HG02970 (cell line): ENCODE measurements at regions not wholly inside any gene's neighbourhood (a gene's known extent, or its start where the extent isn't known, plus 50 kb on each side); places are given as distances from the start of the nearest gene placed in this dataset.

ENCODE experiments used
- ATAC-seq: cut with Tn5 transposase; IDR thresholded peaks from one replicate; pipeline ENCODE4 v1.9.1; 2021; ENCODE audit warnings: mild to moderate bottlenecking, moderate library complexity, moderate number of reproducible peaks; ENCODE audit not compliant: unreplicated experiment, low FRiP score

DNA sequence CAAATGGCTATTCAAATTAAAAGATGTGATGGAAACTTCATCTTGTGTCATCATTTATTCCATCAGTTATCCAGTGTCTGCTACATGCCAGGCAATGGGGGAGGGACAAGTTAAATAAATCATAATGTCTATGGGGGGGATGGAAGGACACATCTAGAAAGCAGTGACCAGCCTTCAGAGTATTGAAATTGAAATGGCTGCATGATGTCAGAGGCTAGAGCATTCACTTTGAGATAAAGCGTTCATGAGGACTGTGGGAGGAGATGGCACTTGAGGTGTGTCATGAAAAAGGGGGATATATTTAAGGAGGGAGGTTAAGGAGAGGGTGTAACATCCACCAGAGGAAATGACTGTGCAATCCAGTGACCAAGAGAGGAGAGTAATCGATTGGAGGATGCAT lies 50.6 kb downstream of the SLIT2 start:
- no peak for ATAC-seq

DNA sequence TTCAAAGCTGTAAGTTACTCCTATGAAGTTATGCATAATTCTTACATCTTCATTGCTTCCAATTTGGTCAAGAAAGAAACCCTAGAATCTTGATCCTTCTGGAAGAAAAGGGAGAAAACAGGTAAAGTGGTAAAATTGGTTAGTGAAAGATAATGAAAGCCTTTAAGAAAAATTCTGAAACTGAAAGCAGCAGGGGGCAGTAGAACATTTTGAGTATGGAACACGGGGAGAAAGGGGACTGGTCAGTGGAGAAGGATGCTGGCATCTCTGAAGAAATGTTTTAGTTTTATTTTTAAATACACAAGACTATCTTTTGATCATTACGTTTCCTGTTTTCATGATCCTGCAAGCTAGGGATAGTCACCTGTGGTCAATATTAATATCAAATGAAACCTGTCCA lies 54.3 kb downstream of the SLIT2 start:
- no peak for ATAC-seq

DNA sequence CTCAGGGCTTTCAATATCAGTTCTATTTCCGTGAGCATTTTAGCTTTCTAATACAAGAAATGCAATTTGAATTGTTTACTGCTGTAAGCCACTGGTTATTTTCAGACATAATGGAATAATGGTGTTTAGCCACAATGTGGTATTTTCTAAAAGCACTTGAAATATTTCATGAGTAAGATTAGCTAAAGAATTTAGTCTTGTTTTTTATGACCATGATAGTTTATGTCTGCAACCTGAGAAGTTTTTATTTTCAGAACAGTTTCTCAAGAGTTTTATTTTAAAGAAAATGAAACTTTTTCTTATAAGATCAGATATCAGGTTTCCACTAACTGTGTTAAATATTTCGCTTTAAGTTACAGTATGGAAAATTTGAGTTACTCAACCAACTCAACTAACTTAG lies 60.2 kb downstream of the SLIT2 start:
- ATAC-seq, result no peak

DNA sequence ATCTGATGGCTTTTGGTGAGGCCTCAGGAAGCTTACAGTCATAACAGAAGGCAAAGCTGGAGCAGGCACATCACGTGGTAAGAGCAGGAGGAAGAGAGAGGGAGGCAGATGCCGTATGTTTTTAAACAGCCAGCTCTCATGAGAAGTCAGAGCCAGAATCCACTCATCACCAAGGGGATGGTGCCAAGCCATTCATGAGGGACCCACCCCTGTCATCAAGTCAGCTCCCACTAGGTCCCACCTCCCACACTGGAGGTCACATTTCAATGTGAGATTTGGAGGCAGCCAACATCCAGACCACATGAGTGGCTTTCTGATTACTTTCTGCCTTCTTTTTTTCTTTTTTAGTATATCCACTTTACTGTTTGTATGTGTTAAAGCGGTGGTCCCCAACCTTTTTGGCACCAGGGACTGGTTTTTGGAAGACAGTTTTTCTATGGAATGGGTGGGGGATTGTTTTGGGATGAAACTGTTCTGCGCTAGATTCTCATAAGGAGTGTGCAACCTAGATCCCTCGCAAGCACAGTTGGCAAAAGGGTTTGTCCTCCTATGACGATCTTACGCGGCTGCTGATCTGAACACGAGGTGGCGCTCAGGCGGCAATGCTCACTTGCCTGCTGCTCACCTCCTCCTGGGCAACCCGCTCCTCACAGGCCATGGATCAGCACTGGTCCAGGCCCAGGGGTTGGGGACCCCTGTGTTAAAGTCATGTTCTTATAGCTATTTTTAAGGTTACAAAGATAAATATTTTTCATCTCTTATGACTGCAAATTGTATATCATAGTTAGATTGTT lies 61.7 kb downstream of the SLIT2 start:
- no peak for ATAC-seq

DNA sequence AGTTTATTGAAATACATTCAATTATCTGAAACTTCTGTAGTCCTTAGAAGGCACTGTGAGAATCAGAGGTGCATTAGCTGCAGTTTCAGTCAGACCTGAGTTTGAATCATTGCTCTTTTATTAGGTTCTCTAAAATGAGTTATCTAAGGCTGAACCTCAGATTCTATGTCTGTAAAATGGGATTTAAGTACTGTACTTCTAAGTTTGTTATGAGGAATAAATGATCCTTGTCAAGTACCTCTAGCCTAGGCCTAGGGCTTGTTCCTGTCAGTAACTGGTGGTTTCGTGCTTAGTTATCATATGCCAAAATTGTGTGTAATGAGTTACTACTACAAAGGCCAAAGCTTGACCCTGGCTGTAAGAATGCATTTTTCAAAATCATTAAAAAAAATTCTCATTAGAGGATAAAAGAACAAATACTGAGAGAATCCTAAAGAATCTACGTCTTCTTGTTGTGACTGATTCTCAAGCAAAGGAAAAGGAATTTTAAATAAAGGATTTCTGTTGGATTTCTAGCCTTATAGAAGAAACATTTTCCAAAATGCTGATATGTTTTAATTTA lies 65.8 kb downstream of the SLIT2 start:
- ATAC-seq, result no peak

DNA sequence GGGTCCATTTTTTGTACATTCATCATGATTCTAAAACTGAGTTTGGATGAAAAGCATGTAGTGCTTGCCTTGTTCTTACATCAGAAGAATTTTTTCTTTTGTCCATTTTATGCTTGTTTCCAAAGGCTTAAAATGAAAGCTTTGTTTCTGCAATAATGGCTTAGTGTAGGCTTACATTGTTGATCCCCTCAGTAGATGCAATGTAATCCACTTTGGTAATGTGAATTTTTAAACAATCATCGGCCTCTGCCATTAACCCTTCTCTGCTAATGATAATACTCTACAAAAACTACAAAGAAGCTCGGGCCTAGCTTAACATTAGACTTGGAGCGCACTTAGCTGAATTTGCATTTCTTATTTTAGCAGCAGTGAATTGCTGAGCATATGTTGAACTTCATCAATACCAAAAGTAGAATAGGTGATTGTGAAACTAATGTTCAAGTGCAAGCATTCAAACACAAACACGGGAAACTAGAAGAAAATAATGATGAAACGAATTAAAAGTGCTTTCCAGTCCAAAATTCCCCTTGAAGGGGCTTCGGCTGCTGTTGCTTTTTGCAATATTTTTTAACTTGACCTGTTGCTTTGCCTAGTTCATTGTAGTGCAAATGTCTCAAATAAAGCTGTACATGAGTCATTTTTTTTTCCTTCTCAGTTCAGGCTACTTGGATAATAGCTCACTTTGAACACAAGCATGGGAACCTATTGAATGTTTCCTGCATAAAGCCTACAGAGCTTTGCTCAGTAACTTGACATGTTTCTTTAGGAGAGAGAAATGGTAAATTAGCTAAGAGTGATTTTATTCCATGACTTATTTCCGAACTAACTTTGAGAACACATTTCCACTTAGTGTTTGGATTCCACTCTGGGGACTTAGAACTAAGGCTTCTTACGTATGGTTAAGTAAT lies 66.5 kb downstream of the SLIT2 start:
- ATAC-seq, result no peak

DNA sequence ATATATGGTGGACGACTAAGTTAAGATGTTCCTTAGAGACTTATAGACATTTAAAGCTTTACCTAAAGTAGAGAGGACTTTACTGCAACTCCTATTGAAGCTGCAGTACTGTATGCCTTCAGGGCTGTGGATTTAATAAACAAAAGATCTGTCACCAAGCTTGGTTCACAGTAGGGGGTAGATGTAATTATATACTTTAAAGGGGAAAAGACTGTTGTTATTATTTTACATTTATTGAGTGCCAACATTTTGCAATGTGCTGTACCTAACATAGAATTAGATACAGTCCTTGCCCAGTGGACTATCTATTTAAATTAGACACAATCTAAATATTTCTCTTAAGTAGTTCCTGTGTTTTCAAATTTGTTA lies 67.2 kb downstream of the SLIT2 start:
- no peak for ATAC-seq

DNA sequence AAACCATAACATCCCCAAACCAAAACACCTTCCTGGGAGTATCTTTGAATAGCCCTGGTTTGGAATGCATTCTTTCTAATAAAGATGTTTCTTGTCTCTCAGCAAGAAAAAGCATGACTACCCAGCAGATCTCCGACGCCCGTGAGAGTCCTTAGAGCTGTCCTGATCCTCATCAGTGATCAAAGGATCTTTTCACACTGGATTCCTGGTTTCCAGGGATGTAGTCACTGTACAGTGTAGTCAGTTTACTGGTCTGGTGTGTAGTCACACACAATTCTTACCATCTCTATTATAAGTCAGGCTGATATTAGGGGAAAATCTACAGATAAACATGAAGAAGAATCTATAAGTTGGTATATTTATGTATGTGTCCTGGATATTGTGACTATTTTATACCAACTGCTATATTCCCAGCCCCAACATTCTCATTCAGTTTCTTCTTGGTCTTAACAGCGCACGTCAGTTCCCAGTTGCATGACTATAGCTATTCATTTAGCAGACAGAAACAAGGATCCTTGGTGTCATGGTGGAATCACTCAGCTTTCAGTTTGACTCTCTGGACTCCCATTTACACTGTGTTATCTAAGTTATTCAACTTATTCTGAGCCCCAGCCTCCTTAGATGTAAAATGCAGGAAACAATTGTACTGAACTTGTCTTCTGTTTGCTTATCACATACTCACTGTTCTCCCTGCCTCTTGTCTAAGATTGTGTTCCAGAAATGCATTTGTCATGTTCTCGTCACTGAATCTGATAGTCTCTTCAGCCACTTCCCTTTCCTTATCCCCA lies 68.3 kb downstream of the SLIT2 start:
- ATAC-seq, result no peak

DNA sequence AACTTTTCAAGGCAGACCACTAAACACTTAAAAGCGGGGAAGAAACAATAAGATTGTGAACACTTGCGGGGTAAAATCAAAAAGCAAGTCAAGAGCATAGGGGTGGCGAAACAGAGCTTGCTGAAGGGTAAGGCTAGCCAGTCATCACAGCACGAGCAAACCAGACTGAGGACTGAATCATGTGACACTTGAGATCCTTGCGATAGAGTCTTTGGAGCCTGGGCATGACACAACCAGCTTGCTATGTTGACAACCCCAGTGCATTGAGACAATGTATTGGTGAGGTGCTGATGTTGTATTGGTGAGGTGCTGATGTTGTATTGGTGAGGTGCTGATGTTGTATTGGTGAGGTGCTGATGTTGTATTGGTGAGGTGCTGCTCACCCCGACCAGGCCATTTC lies 72.3 kb downstream of the SLIT2 start:
- no peak for ATAC-seq

DNA sequence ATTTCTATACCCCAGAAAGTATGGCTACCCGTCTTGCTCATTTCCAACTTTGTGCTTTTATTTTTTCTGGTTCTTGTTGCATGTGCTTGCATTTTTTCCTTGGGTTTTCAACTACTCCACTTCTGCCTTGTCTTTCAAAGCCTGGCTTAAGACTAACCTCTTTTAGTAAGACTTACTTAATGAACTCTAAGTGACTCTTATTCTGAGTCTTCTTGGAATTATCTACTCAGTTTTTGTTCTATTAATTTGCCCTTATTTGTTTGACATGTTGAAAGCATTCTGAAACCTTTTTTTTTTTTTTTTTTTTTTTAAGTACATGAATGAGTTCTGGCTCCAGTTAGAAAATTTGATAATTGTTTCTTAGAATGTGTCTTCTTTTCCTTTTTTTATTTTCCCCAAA lies 74.8 kb downstream of the SLIT2 start:
- ATAC-seq, result no peak

DNA sequence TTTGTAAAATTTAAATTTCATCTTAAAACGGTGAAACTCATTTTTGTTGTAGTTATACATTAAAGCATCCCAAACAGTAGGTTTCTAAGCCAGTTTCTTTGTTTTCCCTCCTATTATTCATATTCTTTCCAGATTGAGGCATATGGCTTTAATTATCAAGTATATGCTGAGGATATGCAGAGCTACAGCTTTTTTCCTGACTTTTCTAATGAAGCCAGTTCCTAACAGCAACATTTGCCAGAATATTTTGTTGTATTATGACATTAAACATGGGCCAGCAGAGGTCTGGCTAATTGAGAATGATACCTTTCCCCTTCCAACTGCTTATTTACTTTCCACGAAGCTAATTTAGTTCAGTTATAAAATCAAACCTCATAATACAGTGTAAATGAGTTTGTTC lies 75.3 kb downstream of the SLIT2 start:
- no peak for ATAC-seq

DNA sequence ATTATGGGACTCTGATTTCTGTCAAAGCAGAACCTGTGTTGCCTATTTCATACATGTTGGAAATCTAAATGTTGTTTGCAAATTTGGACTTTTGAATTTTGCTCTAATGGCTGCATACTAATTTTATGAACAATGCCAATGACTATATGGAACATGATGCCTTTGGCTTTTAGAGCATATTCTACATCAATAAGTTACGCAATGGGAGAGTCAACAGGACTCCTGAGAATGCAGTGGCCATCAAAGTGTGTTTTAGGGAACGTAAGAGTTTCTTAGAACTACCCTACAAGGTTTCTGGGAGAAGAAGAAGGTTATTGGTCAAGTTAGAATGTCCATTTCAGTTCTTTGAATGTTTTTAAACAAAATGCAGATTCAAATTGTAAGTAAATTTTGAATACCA lies 76.1 kb downstream of the SLIT2 start:
- ATAC-seq, result no peak

DNA sequence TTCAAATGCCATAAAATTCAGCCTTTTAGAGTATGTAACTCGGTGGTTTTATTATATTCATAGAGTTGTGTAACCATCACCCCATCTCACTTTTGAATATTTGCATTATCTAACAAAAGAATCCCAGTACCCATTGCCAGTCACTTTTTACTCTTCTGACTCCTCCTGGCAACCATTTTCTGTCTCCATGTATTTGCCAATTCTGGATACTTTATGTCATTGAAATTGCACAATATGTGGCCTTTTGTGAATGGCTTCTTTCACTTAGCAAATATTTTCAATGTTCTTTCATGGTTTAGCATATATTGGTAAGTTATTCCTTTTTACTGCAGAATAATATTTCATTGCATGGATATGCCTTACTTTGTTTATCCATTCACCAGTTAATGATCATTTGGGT lies 79.9 kb downstream of the SLIT2 start:
- ATAC-seq, result no peak

DNA sequence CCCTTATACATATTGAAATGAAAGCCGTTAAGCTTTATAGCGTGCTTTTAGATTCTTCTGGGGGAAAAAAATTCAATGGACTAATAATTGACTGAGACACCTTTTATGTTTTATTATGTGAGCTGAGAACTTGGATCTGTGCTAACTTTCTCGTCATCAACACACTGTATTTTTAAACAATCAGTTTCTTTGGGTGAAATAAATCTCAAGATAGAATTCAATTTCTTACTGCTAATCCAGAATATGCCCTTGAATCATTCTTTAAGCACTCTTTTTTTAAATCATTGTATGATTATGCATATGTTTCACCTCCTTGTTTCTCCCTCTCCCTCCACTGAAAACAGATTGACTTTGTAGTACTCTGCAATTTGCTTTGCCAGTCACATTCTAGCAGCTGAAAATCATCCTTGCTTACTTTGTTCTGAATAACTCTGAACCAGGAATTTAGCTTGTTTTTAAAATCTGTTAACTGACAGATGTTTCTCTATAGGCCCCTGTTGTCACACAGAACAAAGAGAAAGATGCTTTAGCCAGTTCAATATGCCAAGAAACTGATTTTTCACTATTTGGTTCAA lies 81.5 kb downstream of the SLIT2 start:
- no peak for ATAC-seq

DNA sequence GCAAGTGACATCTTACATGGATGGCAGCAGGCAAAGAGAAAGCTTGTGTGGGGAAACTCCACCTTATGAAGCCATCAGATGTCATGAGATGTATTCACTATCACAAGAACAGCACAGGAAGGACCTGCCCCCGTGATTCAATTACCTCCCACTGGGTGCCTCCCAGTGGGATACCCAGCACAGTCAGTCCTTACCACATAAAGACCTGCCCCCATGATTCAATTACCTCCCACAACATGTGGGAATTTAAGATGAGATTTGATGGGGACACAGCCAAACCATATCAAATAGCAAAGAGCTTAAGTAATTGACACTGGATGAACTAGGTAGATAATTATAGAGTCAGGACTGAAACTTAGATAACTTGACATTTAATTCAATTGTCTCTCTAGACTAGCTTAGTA lies 85.6 kb downstream of the SLIT2 start:
- no peak for ATAC-seq

DNA sequence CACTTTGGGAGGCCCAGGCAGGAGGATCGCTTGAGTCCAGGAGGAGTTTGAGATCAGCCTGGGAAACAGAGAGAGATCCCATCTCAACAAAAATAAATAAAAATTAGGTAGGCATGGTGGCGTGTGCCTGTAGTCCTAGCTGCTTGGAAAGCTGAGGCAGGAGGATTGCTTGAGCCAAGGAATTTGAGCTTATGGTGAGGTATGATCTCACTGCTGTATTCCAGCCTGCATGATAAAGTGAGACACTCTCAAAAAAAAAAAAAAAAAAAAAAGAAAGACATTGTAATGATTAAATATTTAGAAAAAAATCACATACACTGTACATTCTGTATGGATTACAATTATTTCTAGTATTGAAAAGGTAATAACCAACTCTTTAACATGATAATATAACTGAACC lies 87.1 kb downstream of the SLIT2 start:
- no peak for ATAC-seq

DNA sequence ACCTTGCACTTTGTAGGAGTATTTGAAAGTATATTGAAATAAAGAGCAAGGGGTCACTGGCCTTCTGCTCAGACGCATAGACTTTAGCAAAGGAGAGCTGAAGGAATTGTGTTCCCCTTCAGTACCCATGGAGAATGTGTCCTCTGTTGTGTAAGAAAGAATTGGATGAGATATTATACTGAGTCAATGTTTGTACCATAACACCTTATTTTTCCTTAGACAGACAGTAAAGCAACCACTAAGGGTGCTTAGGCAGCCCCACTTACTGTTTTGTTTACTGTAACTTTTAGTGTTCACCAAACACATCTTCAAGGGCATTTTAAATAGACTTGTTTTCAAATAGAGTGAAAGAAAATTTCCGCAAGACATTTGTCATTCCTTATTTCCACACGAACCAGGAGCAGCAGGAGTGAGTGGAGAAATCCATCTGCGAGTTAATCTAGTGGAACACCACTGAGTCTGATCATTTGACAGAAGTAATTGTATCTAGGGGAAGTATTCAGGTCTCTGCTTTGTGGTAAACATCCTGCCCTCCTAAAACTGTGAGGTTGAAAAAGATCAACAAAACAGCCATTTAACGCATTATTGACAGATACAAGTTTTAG lies 89.5 kb downstream of the SLIT2 start:
- ATAC-seq, result no peak

DNA sequence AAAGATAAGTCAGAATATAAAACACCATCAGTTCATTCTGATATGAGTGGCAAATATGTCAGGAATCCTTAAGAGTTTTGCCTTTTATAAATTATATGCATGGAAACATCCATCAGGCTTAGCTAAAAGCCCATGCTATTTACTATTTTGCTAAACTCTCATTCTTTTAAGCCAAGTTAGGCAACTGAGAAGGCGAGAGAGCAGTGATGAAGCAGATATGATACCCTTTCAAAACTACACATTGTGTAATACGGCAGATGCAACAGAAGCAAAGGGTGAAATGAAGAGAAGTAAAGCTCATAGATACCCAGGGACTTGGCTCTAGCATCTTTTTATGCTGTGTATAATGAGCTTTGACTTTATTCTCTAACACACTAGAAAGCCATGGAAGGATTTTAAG lies 95.8 kb downstream of the SLIT2 start:
- ATAC-seq, result no peak

DNA sequence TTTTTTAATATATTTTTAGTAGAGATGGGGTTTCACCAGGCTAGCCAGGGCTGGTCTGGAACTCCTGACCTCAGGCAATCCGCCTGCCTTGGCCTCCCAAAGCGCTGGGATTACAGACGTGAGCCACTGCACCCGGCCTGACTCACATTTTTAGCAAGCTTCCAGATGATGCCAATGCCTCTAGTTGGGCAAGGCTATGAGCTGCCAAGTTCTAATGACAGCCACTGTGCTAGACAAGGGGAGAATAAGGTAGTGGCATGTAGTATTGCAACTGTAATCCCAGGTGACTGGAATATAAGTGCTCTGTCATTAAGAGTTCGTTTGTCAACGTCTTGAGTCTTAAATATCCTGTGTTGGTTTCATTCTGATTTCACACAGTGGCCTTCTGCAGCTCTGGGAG lies 96.7 kb downstream of the SLIT2 start:
- no peak for ATAC-seq
